ENCODE measurements at regions not wholly inside any gene's neighbourhood (a gene's known extent, or its start where the extent isn't known, plus 50 kb on each side); places are given as distances from the start of the nearest gene placed in this dataset.

- POLR2A ChIA-PET: no interaction called here
- H3K9me1 ChIP-seq (replicated peaks; ENCODE audit: control insufficient read depth, extremely low read depth, insufficient read depth, low read length): no peaks in the 10 kb centered on the region
- H3K4me1 ChIP-seq (ENCODE audit: control insufficient read depth, extremely low read depth, insufficient read depth, low read length): no peaks in the 10 kb centered on the region
- no peak for FAIRE-seq
- CTCF ChIA-PET: no interaction called here
- no peak overlapping the region for H3K27ac ChIP-seq (ENCODE audit: insufficient read depth, low read depth, low read length)
- no peak overlapping the region for H3K4me2 ChIP-seq (ENCODE audit: insufficient read depth, low read length)
- H4K20me1 ChIP-seq (replicated peaks; ENCODE audit: control insufficient read depth, extremely low read depth, insufficient read depth, low read length): no peaks in the 10 kb centered on the region
- H3K27me3 ChIP-seq (ENCODE audit: control insufficient read depth in 2 of 2, insufficient read depth in 2 of 2, low read length in 2 of 2): no peaks in the 10 kb centered on the region
- H3K4me3 ChIP-seq (replicated peaks in 1 of 3; ENCODE audit: insufficient read depth in 1 of 3, low read depth in 1 of 3, low read length in 3 of 3): no peak overlapping the region
- H2AFZ ChIP-seq (ENCODE audit: low read depth, low read length): no peak overlapping the region
- no peaks in the 10 kb centered on the region for H3K36me3 ChIP-seq (ENCODE audit: control insufficient read depth in 2 of 2, extremely low read depth in 1 of 2, insufficient read depth in 2 of 2, low read length in 2 of 2)
- TF ChIP-seq FOS (IDR thresholded peaks at IDR 0.05; ENCODE audit: borderline replicate concordance, insufficient read depth, low read length): no peak
- no peak for TF ChIP-seq POLR2A (IDR thresholded peaks at IDR 0.05; ENCODE audit: low read depth, low read length)
- TF ChIP-seq POLR2AphosphoS5 (IDR thresholded peaks at IDR 0.05; ENCODE audit: insufficient read depth, low read depth, low read length): no peak
- no peak for TF ChIP-seq JUN (IDR thresholded peaks at IDR 0.05; ENCODE audit: borderline replicate concordance, insufficient read depth, insufficient read length, low read depth)
- peaks cover 5% of the 10 kb centered on the region for H3K9me3 ChIP-seq (replicated peaks; ENCODE audit: control insufficient read depth, insufficient read depth, low read length)
- intact Hi-C loops (cut with micrococcal nuclease) (no loop called here), dilution Hi-C loops (cut with MboI; ENCODE audit: extremely low pct_ligation_motif_present, low sequenced_read_pairs) (no loop called here)
- no peak for DNase-seq (ENCODE audit: low read depth, low spot score)
- no TSS peak for BruUV-seq (replicated peaks)
- H3K9ac ChIP-seq (replicated peaks; ENCODE audit: extremely low read depth, insufficient read depth, low read length): no peak overlapping the region
- H3K79me2 ChIP-seq (ENCODE audit: control insufficient read depth, insufficient read depth, low read length): no peaks in the 10 kb centered on the region
These were observed 942.6 kb downstream of the GALC start for GRCh38 chr14:87050421-87050820.

GRCh38 chr14:87049950-87050349 lies 943.0 kb downstream of the GALC start:
- intact Hi-C loops (cut with micrococcal nuclease): no loop called here
- POLR2A ChIA-PET: no interaction called here
- H3K27me3 ChIP-seq (ENCODE audit: control insufficient read depth in 2 of 2, insufficient read depth in 2 of 2, low read length in 2 of 2): no peaks in the 10 kb centered on the region
- CTCF ChIA-PET: no interaction called here
- H3K4me1 ChIP-seq (ENCODE audit: control insufficient read depth, extremely low read depth, insufficient read depth, low read length): no peaks in the 10 kb centered on the region
- H3K36me3 ChIP-seq (ENCODE audit: control insufficient read depth in 2 of 2, extremely low read depth in 1 of 2, insufficient read depth in 2 of 2, low read length in 2 of 2): no peaks in the 10 kb centered on the region
- H2AFZ ChIP-seq (ENCODE audit: low read depth, low read length): no peak overlapping the region
- no peak overlapping the region for H3K9ac ChIP-seq (replicated peaks; ENCODE audit: extremely low read depth, insufficient read depth, low read length)
- no peaks in the 10 kb centered on the region for H4K20me1 ChIP-seq (replicated peaks; ENCODE audit: control insufficient read depth, extremely low read depth, insufficient read depth, low read length)
- DNase-seq (ENCODE audit: low read depth, low spot score): no peak
- H3K27ac ChIP-seq (ENCODE audit: insufficient read depth, low read depth, low read length): no peak overlapping the region
- H3K4me2 ChIP-seq (ENCODE audit: insufficient read depth, low read length): no peak overlapping the region
- BruUV-seq (replicated peaks): no TSS peak
- H3K9me3 ChIP-seq (replicated peaks; ENCODE audit: control insufficient read depth, insufficient read depth, low read length): peaks cover 5% of the 10 kb centered on the region
- TF ChIP-seq FOS (IDR thresholded peaks at IDR 0.05; ENCODE audit: borderline replicate concordance, insufficient read depth, low read length): no peak
- TF ChIP-seq JUN (IDR thresholded peaks at IDR 0.05; ENCODE audit: borderline replicate concordance, insufficient read depth, insufficient read length, low read depth): no peak
- TF ChIP-seq MYC (IDR thresholded peaks at IDR 0.05; ENCODE audit: low read depth, low read length): no peak
- TF ChIP-seq CTCF (IDR thresholded peaks at IDR 0.05; ENCODE audit: extremely low read depth in 1 of 2, insufficient read depth in 1 of 2, low read depth in 1 of 2, low read length in 2 of 2): no peak
- no peak for TF ChIP-seq MAX (IDR thresholded peaks at IDR 0.05; ENCODE audit: insufficient read depth, insufficient read length)
- TF ChIP-seq GATA2 (IDR thresholded peaks at IDR 0.05; ENCODE audit: insufficient read depth, insufficient read length, low read depth, low read length): no peak
- no peak for TF ChIP-seq POLR2A (IDR thresholded peaks at IDR 0.05; ENCODE audit: low read depth, low read length)
- H3K79me2 ChIP-seq (ENCODE audit: control insufficient read depth, insufficient read depth, low read length): no peaks in the 10 kb centered on the region
- dilution Hi-C loops (cut with MboI; ENCODE audit: extremely low pct_ligation_motif_present, low sequenced_read_pairs): no loop called here
- FAIRE-seq: no peak
- no peaks in the 10 kb centered on the region for H3K9me1 ChIP-seq (replicated peaks; ENCODE audit: control insufficient read depth, extremely low read depth, insufficient read depth, low read length)
- H3K4me3 ChIP-seq (replicated peaks in 1 of 3; ENCODE audit: insufficient read depth in 1 of 3, low read depth in 1 of 3, low read length in 3 of 3): no peak overlapping the region
